ENCODE measurements at regions not wholly inside any gene's neighbourhood (a gene's known extent, or its start where the extent isn't known, plus 50 kb on each side); places are given as distances from the start of the nearest gene placed in this dataset.

DNA sequence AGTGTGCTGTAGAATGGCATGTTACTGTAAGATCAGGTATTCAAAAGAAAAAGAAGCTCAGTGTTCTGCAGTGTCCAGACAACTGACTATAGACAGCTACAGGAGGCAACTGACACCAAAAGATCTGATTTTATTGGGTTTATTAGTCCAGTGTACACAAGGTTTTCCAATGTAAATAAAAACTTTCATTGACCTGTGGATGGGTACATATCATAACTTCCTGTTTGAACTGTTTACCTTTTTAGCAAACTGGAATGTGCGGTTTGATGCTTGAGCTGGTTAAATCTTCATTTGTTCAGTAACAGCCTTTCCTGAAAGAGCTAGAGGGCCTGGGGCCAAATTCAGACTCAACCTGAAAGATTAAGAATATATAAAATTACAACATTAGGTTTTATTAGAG lies 172.6 kb upstream of the SP8 start:
- Histone ChIP-seq H3K9me3 (ENCODE audit: low read length) (no peaks in the 10 kb centered on the region), H3K4me2 (ENCODE audit: low read length) (peak overlapping the region; percentile 57), H3K4me1 (ENCODE audit: insufficient read depth, low read length) (peaks cover 27% of the 10 kb centered on the region), H3K4me3 (ENCODE audit: low read length) (peak overlapping the region; percentile 6; the same call in 1 of the 2 replicates), H4K20me1 (ENCODE audit: low read length) (no peaks in the 10 kb centered on the region), H2AFZ (ENCODE audit: low read length) (no peak overlapping the region), H3K27ac (ENCODE audit: low read length) (peak overlapping the region; percentile 7; the same call in 1 of the 2 replicates), H3K9me2 (replicated peaks; ENCODE audit: low read length) (no peaks in the 10 kb centered on the region), H3K79me2 (ENCODE audit: low read length) (no peaks in the 10 kb centered on the region), H3K27me3 (ENCODE audit: low read length) (peaks cover 37% of the 10 kb centered on the region), H3K36me3 (ENCODE audit: low read depth, low read length) (no peaks in the 10 kb centered on the region), H3K9ac (ENCODE audit: low read length) (no peak overlapping the region), H3F3A (ENCODE audit: low read length, unreplicated experiment) (no peaks in the 10 kb centered on the region)
- CTCF ChIA-PET = no interaction called here
- BruUV-seq (replicated peaks) = no TSS peak
- intact Hi-C loops (cut with micrococcal nuclease) = loop anchor here (2.0 to 5.0 kb wide), 2 partner anchors 53 to 62 kb away; no protein-coding TSS in a partner anchor
- POLR2A ChIA-PET (ENCODE audit: unreplicated experiment) = interaction anchor here (0.5 to 0.6 kb wide), 3 partner anchors 45 to 468 kb away, joined by 4 to 14 read pairs (median 12); no protein-coding TSS in a partner anchor
- no peak for TF ChIP-seq EZH2phosphoT487 (IDR thresholded peaks at IDR 0.05; ENCODE audit: borderline replicate concordance, low read length)
- TF ChIP-seq, protein P1, sequence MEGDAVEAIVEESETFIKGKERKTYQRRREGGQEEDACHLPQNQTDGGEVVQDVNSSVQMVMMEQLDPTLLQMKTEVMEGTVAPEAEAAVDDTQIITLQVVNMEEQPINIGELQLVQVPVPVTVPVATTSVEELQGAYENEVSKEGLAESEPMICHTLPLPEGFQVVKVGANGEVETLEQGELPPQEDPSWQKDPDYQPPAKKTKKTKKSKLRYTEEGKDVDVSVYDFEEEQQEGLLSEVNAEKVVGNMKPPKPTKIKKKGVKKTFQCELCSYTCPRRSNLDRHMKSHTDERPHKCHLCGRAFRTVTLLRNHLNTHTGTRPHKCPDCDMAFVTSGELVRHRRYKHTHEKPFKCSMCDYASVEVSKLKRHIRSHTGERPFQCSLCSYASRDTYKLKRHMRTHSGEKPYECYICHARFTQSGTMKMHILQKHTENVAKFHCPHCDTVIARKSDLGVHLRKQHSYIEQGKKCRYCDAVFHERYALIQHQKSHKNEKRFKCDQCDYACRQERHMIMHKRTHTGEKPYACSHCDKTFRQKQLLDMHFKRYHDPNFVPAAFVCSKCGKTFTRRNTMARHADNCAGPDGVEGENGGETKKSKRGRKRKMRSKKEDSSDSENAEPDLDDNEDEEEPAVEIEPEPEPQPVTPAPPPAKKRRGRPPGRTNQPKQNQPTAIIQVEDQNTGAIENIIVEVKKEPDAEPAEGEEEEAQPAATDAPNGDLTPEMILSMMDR (conservative IDR thresholded peaks at IDR 0.05; ENCODE audit: low read depth, low read length) = no peak
- no peak for TF ChIP-seq EZH2 (IDR thresholded peaks at IDR 0.05; ENCODE audit: low read length, unreplicated experiment)
- DNase-seq (peak; percentile 92), ATAC-seq (peak; percentile 94)

DNA sequence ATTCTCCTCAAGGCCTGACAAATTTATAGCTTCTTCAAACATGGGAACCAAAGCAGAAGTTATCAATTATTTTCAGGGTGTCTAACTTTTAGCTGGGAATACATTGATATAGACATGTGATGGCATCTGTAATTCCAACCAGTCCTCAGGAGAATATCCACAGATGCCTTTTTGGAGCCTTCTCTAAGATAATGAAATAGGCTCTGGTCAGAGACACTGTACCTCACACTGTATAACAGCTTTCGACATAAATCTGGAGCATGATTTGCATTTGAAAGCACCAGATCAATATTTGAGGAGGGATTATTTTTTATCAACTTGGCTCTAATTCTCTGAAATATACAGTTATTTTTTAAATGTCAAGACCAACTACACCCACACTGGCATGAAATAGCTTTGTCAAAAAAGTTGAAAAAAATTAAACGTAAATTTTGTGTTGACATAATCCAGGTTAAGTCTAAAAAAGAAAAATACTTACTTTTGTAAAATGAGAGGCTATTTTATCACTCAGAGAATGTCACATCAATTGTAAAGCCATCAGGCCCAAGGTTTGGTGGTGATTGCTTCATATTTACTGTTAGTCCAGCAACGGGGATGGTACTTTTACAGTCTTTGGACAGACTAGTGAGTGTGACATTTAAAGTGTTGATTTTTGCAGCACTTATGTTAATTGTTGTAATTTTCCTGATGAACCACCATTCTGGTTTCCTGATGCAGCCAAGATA lies 177.0 kb upstream of the SP8 start:
- CTCF ChIA-PET = no interaction called here

More for the DNA sequence above, 177.0 kb upstream of the SP8 start:
- no peaks in the 10 kb centered on the region for H3K36me3 ChIP-seq (ENCODE audit: low read depth, low read length)
- TF ChIP-seq EZH2 (IDR thresholded peaks at IDR 0.05; ENCODE audit: low read length, unreplicated experiment) = no peak
- TF ChIP-seq, protein P1 (conservative IDR thresholded peaks at IDR 0.05; ENCODE audit: low read depth, low read length) = no peak
- TF ChIP-seq EZH2phosphoT487 (IDR thresholded peaks at IDR 0.05; ENCODE audit: borderline replicate concordance, low read length) = no peak
- no TSS peak for BruUV-seq (replicated peaks)
- H3K9me3 ChIP-seq (ENCODE audit: low read length) = no peaks in the 10 kb centered on the region
- H3K4me2 ChIP-seq (ENCODE audit: low read length) = no peak overlapping the region
- DNase-seq (no peak), ATAC-seq (no peak)
- POLR2A ChIA-PET (ENCODE audit: unreplicated experiment) = no interaction called here
- peaks cover 27% of the 10 kb centered on the region; the same call in 1 of the 2 replicates for H3K27me3 ChIP-seq (ENCODE audit: low read length)
- H3K9me2 ChIP-seq (replicated peaks; ENCODE audit: low read length) = no peaks in the 10 kb centered on the region
- H4K20me1 ChIP-seq (ENCODE audit: low read length) = no peaks in the 10 kb centered on the region
- H3K79me2 ChIP-seq (ENCODE audit: low read length) = no peaks in the 10 kb centered on the region
- no peak overlapping the region for H3K9ac ChIP-seq (ENCODE audit: low read length)
- no peak overlapping the region for H2AFZ ChIP-seq (ENCODE audit: low read length)
- H3K27ac ChIP-seq (ENCODE audit: low read length) = no peak overlapping the region
- H3K4me1 ChIP-seq (ENCODE audit: insufficient read depth, low read length) = peaks cover 21% of the 10 kb centered on the region
- H3K4me3 ChIP-seq (ENCODE audit: low read length) = no peak overlapping the region
- intact Hi-C loops (cut with micrococcal nuclease) = no loop called here
- H3F3A ChIP-seq (ENCODE audit: low read length, unreplicated experiment) = no peaks in the 10 kb centered on the region
